OCI-LY1 (cell line): ENCODE measurements at regions not wholly inside any gene's neighbourhood (a gene's known extent, or its start where the extent isn't known, plus 50 kb on each side); places are given as distances from the start of the nearest gene placed in this dataset.
A peak's percentile ranks its signal among the peaks of the same experiment; 100 is the strongest.

Experiments used
- H2AFZ ChIP-seq: fragments of 200-600 bp; sonication (generic), shearing (Covaris generic); 2 replicates; pipeline ENCODE4 v1.6.0; 2014; ENCODE audit warnings: antibody characterized with exemption, mild to moderate bottlenecking, low read length
- H3F3A ChIP-seq: fragments of 200-600 bp; sonication (generic), shearing (Covaris generic); 2 replicates; pipeline ENCODE4 v1.6.0; 2014; ENCODE audit warnings: mild to moderate bottlenecking, antibody characterized with exemption, low read length, moderate library complexity; ENCODE audit not compliant: insufficient read depth
- H3K27ac ChIP-seq: fragments of 200-600 bp; sonication (generic); 2 replicates; pipeline ENCODE4 v1.5.1; 2014; ENCODE audit warnings: low read length, mixed run types, mild to moderate bottlenecking, low read depth; ENCODE audit not compliant: poor library complexity, severe bottlenecking
- H3K27me3 ChIP-seq: fragments of 200-600 bp; sonication (generic); 2 replicates; pipeline ENCODE4 v1.6.0; 2014; ENCODE audit warnings: antibody characterized with exemption, mild to moderate bottlenecking, low read length, moderate library complexity; ENCODE audit not compliant: insufficient read depth
- H3K36me3 ChIP-seq: fragments of 200-600 bp; sonication (generic); 2 replicates; pipeline ENCODE4 v1.6.1; 2014; ENCODE audit warnings: mild to moderate bottlenecking, antibody characterized with exemption, low read length, moderate library complexity, mixed read lengths; ENCODE audit not compliant: insufficient read depth
- H3K4me1 ChIP-seq: fragments of 200-600 bp; sonication (generic); 2 replicates; pipeline ENCODE4 v1.5.1; 2014; ENCODE audit warnings: mild to moderate bottlenecking, low read length, moderate library complexity; ENCODE audit not compliant: insufficient read depth, severe bottlenecking
- H3K4me2 ChIP-seq: fragments of 200-600 bp; sonication (generic), shearing (Covaris generic); 2 replicates; pipeline ENCODE4 v1.6.1; 2014; ENCODE audit warnings: low read length
- H3K4me3 ChIP-seq: fragments of 200-600 bp; sonication (generic); 2 replicates; pipeline ENCODE4 v1.5.1; 2014; ENCODE audit warnings: low read length, low read depth, mild to moderate bottlenecking, mixed read lengths; ENCODE audit not compliant: poor library complexity, severe bottlenecking
- H3K79me2 ChIP-seq: fragments of 200-600 bp; shearing (Covaris generic); 2 replicates; pipeline ENCODE4 v1.6.1; 2016; ENCODE audit warnings: mixed run types, low read length, mixed read lengths; ENCODE audit not compliant: insufficient read depth
- H3K9ac ChIP-seq: fragments of 200-600 bp; sonication (generic), shearing (Covaris generic); 2 replicates; pipeline ENCODE4 v1.6.1; 2014; ENCODE audit warnings: mild to moderate bottlenecking, low read length, mixed read lengths
- H3K9me2 ChIP-seq: fragments of 200-600 bp; sonication (generic), shearing (Covaris generic); 2 replicates; pipeline ENCODE4 v1.6.1; 2014; ENCODE audit warnings: low read depth, mild to moderate bottlenecking, low read length, mixed read lengths
- H3K9me3 ChIP-seq: fragments of 200-600 bp; shearing (Covaris generic); 2 replicates; pipeline ENCODE4 v1.6.1; 2014; ENCODE audit warnings: low read length, mixed read lengths
- H4K20me1 ChIP-seq: fragments of 200-600 bp; sonication (generic), shearing (Covaris generic); 2 replicates; pipeline ENCODE4 v1.6.0; 2016; ENCODE audit warnings: mild to moderate bottlenecking, low read length; ENCODE audit not compliant: insufficient read depth
- CTCF ChIP-seq: fragments of 200-600 bp; sonication (generic), shearing (Covaris generic); IDR thresholded peaks from 2 replicates; pipeline ENCODE4 v1.5.1; 2017; ENCODE audit warnings: mild to moderate bottlenecking, antibody characterized with exemption, low read length, moderate library complexity, mixed read lengths
- EZH2 ChIP-seq: fragments of 200-600 bp; sonication (generic), shearing (Covaris generic); IDR thresholded peaks from 2 replicates; pipeline ENCODE4 v1.8.0; 2017; ENCODE audit warnings: borderline replicate concordance, mixed run types, mild to moderate bottlenecking, antibody characterized with exemption, low read length, moderate library complexity, mixed read lengths

DNA sequence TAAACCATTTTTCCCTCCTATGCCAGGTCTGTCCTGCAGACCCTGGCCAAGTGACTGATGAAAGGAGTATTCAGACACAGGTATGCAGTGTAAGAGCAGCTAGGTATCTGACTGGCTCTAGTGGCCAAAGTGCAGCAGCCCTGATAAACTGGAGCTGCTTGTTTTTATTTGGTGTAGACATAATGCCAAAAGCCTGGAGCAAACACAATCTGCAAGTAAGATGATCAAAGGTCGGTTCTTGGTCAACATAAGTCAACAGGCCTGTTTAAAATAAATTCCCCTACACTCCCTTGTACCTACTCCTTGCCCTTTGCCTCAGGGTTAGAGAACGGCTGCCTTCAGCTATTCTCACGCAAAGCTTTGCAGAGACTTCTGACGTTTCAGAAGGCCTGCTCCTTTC lies 1003.1 kb downstream of the ZPLD1 start:
- Histone ChIP-seq H3K9me3 (no peaks in the 10 kb centered on the region), H4K20me1 (no peaks in the 10 kb centered on the region), H3K4me3 (no peak overlapping the region), H3F3A (no peaks in the 10 kb centered on the region), H3K27me3 (no peaks in the 10 kb centered on the region), H3K36me3 (no peaks in the 10 kb centered on the region), H3K4me2 (no peak overlapping the region), H3K9ac (no peak overlapping the region), H3K4me1 (no peaks in the 10 kb centered on the region), H3K79me2 (no peaks in the 10 kb centered on the region), H3K9me2 (no peaks in the 10 kb centered on the region), H3K27ac (no peak overlapping the region), H2AFZ (no peak overlapping the region)
- TF ChIP-seq CTCF, result no peak
- no peak for TF ChIP-seq EZH2

DNA sequence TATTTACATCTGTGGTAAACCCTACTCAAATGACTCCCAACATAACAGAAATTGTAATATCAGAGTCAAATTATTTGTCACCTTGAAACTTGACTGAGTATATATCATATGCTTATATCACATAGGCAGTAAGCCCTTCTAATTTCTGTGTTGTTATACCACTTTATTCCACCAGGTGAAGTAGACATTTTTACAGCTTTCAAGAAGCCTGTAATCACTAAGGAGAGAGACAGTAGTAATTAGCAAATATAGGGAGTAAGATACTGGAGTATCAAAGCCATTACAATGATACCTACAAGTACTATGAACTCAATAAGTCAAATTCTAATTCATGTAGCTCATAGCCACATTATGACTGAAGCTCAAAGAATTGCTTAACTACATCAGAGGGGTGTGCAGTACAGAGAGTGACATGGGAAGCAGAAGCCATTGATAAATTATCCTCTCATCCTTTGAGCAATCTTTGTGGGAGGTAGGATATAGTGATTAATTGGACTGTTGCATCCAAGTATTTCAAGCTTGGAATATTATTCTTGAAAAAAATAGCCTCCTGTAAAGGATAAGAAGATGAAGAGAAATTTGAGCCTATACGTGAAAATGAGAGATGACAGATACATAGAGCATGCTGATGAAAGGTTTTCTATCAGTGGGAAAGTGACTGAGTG lies 1005.9 kb downstream of the ZPLD1 start:
- no peaks in the 10 kb centered on the region for H4K20me1 ChIP-seq
- H2AFZ ChIP-seq, result no peak overlapping the region
- no peaks in the 10 kb centered on the region for H3K79me2 ChIP-seq
- no peaks in the 10 kb centered on the region for H3F3A ChIP-seq
- no peaks in the 10 kb centered on the region for H3K4me1 ChIP-seq
- H3K4me3 ChIP-seq, result no peak overlapping the region
- no peaks in the 10 kb centered on the region for H3K9me3 ChIP-seq
- no peak overlapping the region for H3K27ac ChIP-seq
- H3K9ac ChIP-seq, result no peak overlapping the region
- TF ChIP-seq EZH2 (no peak), CTCF (peak; percentile 36)
- no peak overlapping the region for H3K4me2 ChIP-seq
- H3K27me3 ChIP-seq, result no peaks in the 10 kb centered on the region
- H3K36me3 ChIP-seq, result no peaks in the 10 kb centered on the region
- no peaks in the 10 kb centered on the region for H3K9me2 ChIP-seq

GRCh38 chr3:103446953-103447629 lies 1012.3 kb downstream of the ZPLD1 start:
- Histone ChIP-seq H3K4me2 (no peak overlapping the region), H3K4me1 (no peaks in the 10 kb centered on the region), H2AFZ (no peak overlapping the region), H3K9me3 (no peaks in the 10 kb centered on the region), H3K79me2 (no peaks in the 10 kb centered on the region), H3K27ac (no peak overlapping the region), H3K9ac (no peak overlapping the region), H3F3A (no peaks in the 10 kb centered on the region), H3K4me3 (no peak overlapping the region), H3K36me3 (no peaks in the 10 kb centered on the region), H4K20me1 (no peaks in the 10 kb centered on the region), H3K9me2 (no peaks in the 10 kb centered on the region), H3K27me3 (no peaks in the 10 kb centered on the region)
- TF ChIP-seq CTCF, result no peak
- TF ChIP-seq EZH2, result no peak
